Breast epithelium (tissue), 3 donors: ENCODE measurements at regions not wholly inside any gene's neighbourhood (a gene's known extent, or its start where the extent isn't known, plus 50 kb on each side); places are given as distances from the start of the nearest gene placed in this dataset.

Experiments used
- POLR2AphosphoS5 ChIP-seq, 3 donors: sonication (generic); formaldehyde crosslinking; IDR thresholded peaks; one replicate each; pipeline ENCODE4 v1.6.1; 2017; ENCODE audit warnings: antibody characterized with exemption in 3 of 3
- TF ChIP-seq, protein P1 (sequence below), 3 donors: fragments of 450-650 bp; IDR thresholded peaks; one replicate each; pipeline ENCODE4 v1.5.1; 2016 to 2017; ENCODE audit warnings: antibody characterized with exemption in 3 of 3, mild to moderate bottlenecking in 3 of 3, moderate library complexity in 3 of 3

DNA sequence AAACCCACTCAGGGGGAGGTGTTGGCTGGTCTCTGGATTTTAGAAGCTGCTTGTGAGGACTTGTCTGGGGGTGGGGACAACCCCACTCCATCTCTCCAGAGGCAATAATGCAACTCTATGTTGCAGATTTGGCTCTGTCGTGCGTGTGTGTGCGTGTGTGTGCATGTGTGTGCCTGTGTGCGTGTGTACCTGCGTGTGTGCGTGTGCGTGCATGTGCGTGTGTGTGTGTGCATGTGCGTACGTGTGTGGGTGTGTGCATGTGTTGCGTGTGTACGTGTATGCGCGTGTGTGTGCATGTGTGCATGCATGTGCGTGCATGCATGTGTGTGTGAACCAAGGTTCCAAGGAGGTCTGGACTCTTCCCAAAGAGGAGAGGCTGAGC lies 120.4 kb upstream of the LHX1 start:
- TF ChIP-seq, protein P1, sequence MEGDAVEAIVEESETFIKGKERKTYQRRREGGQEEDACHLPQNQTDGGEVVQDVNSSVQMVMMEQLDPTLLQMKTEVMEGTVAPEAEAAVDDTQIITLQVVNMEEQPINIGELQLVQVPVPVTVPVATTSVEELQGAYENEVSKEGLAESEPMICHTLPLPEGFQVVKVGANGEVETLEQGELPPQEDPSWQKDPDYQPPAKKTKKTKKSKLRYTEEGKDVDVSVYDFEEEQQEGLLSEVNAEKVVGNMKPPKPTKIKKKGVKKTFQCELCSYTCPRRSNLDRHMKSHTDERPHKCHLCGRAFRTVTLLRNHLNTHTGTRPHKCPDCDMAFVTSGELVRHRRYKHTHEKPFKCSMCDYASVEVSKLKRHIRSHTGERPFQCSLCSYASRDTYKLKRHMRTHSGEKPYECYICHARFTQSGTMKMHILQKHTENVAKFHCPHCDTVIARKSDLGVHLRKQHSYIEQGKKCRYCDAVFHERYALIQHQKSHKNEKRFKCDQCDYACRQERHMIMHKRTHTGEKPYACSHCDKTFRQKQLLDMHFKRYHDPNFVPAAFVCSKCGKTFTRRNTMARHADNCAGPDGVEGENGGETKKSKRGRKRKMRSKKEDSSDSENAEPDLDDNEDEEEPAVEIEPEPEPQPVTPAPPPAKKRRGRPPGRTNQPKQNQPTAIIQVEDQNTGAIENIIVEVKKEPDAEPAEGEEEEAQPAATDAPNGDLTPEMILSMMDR (IDR thresholded peaks at IDR 0.05), result no peak
- TF ChIP-seq POLR2AphosphoS5 (IDR thresholded peaks at IDR 0.05), result no peak
